Effector memory CD8-positive, alpha-beta T cell (primary cell): ENCODE measurements at regions not wholly inside any gene's neighbourhood (a gene's known extent, or its start where the extent isn't known, plus 50 kb on each side); places are given as distances from the start of the nearest gene placed in this dataset.

ENCODE experiments used
- ATAC-seq: fragments of 150-1000 bp; cut with Tn5 transposase; replicated peaks from 2 replicates; pipeline ENCODE4 v1.10.0; 2021; ENCODE audit warnings: mild to moderate bottlenecking, moderate library complexity
- DNase-seq, 3 experiments: peaks; one replicate each; pipeline ENCODE4 v3.0.0; 2021
- H3K27ac Mint-ChIP-seq, 2 donors: one replicate each; pipeline ENCODE4 v1.8.0; 2022; ENCODE audit warnings: mild to moderate bottlenecking in 2 of 2, mixed read lengths in 2 of 2, moderate library complexity in 2 of 2
- H3K27me3 Mint-ChIP-seq, 2 donors: one replicate each; pipeline ENCODE4 v1.8.0; 2022; ENCODE audit warnings: mixed read lengths in 2 of 2
- H3K36me3 Mint-ChIP-seq: one replicate; pipeline ENCODE4 v1.8.0; 2022; ENCODE audit warnings: mild to moderate bottlenecking, moderate library complexity, mixed read lengths; ENCODE audit not compliant: insufficient read depth
- H3K4me1 Mint-ChIP-seq, 2 donors: one replicate each; pipeline ENCODE4 v1.8.0; 2022; ENCODE audit warnings: low read depth in 2 of 2, mixed read lengths in 2 of 2
- H3K4me3 Mint-ChIP-seq, 2 donors: one replicate each; pipeline ENCODE4 v1.8.0; 2022; ENCODE audit warnings: mild to moderate bottlenecking in 2 of 2, mixed read lengths in 2 of 2, moderate library complexity in 2 of 2
- H3K9me3 Mint-ChIP-seq, 2 donors: one replicate each; pipeline ENCODE4 v1.8.0; 2022; ENCODE audit warnings: mixed read lengths in 2 of 2

- Mint-ChIP-seq H3K27me3 (no peaks in the 10 kb centered on the region), H3K9me3 (peaks cover 5 to 12% of the 10 kb centered on the region in 2 donors), H3K4me1 (no peaks in the 10 kb centered on the region), H3K4me3 (no peak overlapping the region), H3K36me3 (no peaks in the 10 kb centered on the region), H3K27ac (no peak overlapping the region)
- DNase-seq (no peak), ATAC-seq (no peak)
Observed at GRCh38 chr9:13885258-13885657, 428.7 kb downstream of the NFIB start.

- DNase-seq = no peak
- H3K27ac Mint-ChIP-seq = no peak overlapping the region
- no peaks in the 10 kb centered on the region for H3K27me3 Mint-ChIP-seq
- ATAC-seq = no peak
- H3K4me3 Mint-ChIP-seq = no peak overlapping the region
- H3K9me3 Mint-ChIP-seq = peaks cover 12 to 21% of the 10 kb centered on the region in 2 donors
- H3K4me1 Mint-ChIP-seq = no peaks in the 10 kb centered on the region
- no peaks in the 10 kb centered on the region for H3K36me3 Mint-ChIP-seq
Observed at GRCh38 chr9:13879981-13880380, 434.0 kb downstream of the NFIB start.

- Mint-ChIP-seq H3K4me1 (no peaks in the 10 kb centered on the region), H3K36me3 (no peaks in the 10 kb centered on the region), H3K4me3 (no peak overlapping the region), H3K27me3 (no peaks in the 10 kb centered on the region), H3K9me3 (peaks cover 11 to 16% of the 10 kb centered on the region in 2 donors), H3K27ac (no peak overlapping the region)
- DNase-seq = no peak
- no peak for ATAC-seq
Observed at GRCh38 chr9:13879011-13879410, 434.9 kb downstream of the NFIB start.

GRCh38 chr9:13878241-13878711 lies 435.7 kb downstream of the NFIB start:
- H3K9me3 Mint-ChIP-seq = peaks cover 13 to 24% of the 10 kb centered on the region in 2 donors
- H3K36me3 Mint-ChIP-seq = no peaks in the 10 kb centered on the region
- no peak overlapping the region for H3K27ac Mint-ChIP-seq
- H3K4me3 Mint-ChIP-seq = no peak overlapping the region
- DNase-seq (no peak), ATAC-seq (no peak)
- H3K4me1 Mint-ChIP-seq = no peaks in the 10 kb centered on the region
- no peaks in the 10 kb centered on the region for H3K27me3 Mint-ChIP-seq

- Mint-ChIP-seq H3K4me1 (no peaks in the 10 kb centered on the region), H3K9me3 (peaks cover 13 to 28% of the 10 kb centered on the region in 2 donors), H3K27me3 (no peaks in the 10 kb centered on the region), H3K4me3 (no peak overlapping the region), H3K27ac (no peak overlapping the region), H3K36me3 (no peaks in the 10 kb centered on the region)
- no peak for DNase-seq
- ATAC-seq = no peak
Observed at GRCh38 chr9:13876741-13877140, 437.2 kb downstream of the NFIB start.

- no peaks in the 10 kb centered on the region for H3K36me3 Mint-ChIP-seq
Observed at GRCh38 chr9:13873203-13873602, 440.7 kb downstream of the NFIB start.

GRCh38 chr9:13868336-13868735 lies 445.6 kb downstream of the NFIB start:
- Mint-ChIP-seq H3K9me3 (peaks cover 3 to 5% of the 10 kb centered on the region in 2 donors), H3K4me3 (no peak overlapping the region), H3K4me1 (no peaks in the 10 kb centered on the region), H3K27ac (no peak overlapping the region), H3K27me3 (no peaks in the 10 kb centered on the region), H3K36me3 (no peaks in the 10 kb centered on the region)
- ATAC-seq (no peak), DNase-seq (no peak)

More at GRCh38 chr9:13873203-13873602, 440.7 kb downstream of the NFIB start:
- Mint-ChIP-seq H3K4me3 (no peak overlapping the region), H3K27ac (no peak overlapping the region), H3K27me3 (no peaks in the 10 kb centered on the region), H3K4me1 (no peaks in the 10 kb centered on the region), H3K9me3 (peaks cover 10 to 28% of the 10 kb centered on the region in 2 donors)
- no peak for DNase-seq
- no peak for ATAC-seq

- ATAC-seq (no peak), DNase-seq (no peak)
- Mint-ChIP-seq H3K27ac (no peak overlapping the region), H3K36me3 (no peaks in the 10 kb centered on the region), H3K9me3 (peaks cover 0 to 2% of the 10 kb centered on the region in 2 donors), H3K4me1 (no peaks in the 10 kb centered on the region), H3K4me3 (no peak overlapping the region), H3K27me3 (no peaks in the 10 kb centered on the region)
Observed at GRCh38 chr9:13865869-13866268, 448.1 kb downstream of the NFIB start.

GRCh38 chr9:13863112-13863511 lies 450.8 kb downstream of the NFIB start:
- Mint-ChIP-seq H3K36me3 (no peaks in the 10 kb centered on the region), H3K4me3 (no peak overlapping the region), H3K4me1 (no peaks in the 10 kb centered on the region), H3K27ac (no peak overlapping the region), H3K27me3 (no peaks in the 10 kb centered on the region), H3K9me3 (peaks cover 5 to 8% of the 10 kb centered on the region in 2 donors)
- no peak for DNase-seq
- ATAC-seq = no peak

- H3K4me1 Mint-ChIP-seq = no peaks in the 10 kb centered on the region
- no peaks in the 10 kb centered on the region for H3K36me3 Mint-ChIP-seq
- DNase-seq (no peak), ATAC-seq (no peak)
- no peaks in the 10 kb centered on the region for H3K27me3 Mint-ChIP-seq
- no peak overlapping the region for H3K27ac Mint-ChIP-seq
- no peak overlapping the region for H3K4me3 Mint-ChIP-seq
- peaks cover 4 to 8% of the 10 kb centered on the region in 2 donors for H3K9me3 Mint-ChIP-seq
Observed at GRCh38 chr9:13862654-13863053, 451.3 kb downstream of the NFIB start.

- no peaks in the 10 kb centered on the region for H3K36me3 Mint-ChIP-seq
- H3K27me3 Mint-ChIP-seq = no peaks in the 10 kb centered on the region
- H3K9me3 Mint-ChIP-seq = peaks cover 7 to 16% of the 10 kb centered on the region in 2 donors
- H3K4me1 Mint-ChIP-seq = no peaks in the 10 kb centered on the region
- no peak for ATAC-seq
- no peak for DNase-seq
- no peak overlapping the region for H3K4me3 Mint-ChIP-seq
- H3K27ac Mint-ChIP-seq = no peak overlapping the region
Observed at GRCh38 chr9:13860946-13861640, 452.8 kb downstream of the NFIB start.

- H3K4me1 Mint-ChIP-seq = no peaks in the 10 kb centered on the region
- H3K36me3 Mint-ChIP-seq = no peaks in the 10 kb centered on the region
- no peaks in the 10 kb centered on the region for H3K27me3 Mint-ChIP-seq
- no peak overlapping the region for H3K4me3 Mint-ChIP-seq
- H3K9me3 Mint-ChIP-seq = peaks cover 9 to 26% of the 10 kb centered on the region in 2 donors
- no peak overlapping the region for H3K27ac Mint-ChIP-seq
- no peak for ATAC-seq
- DNase-seq = no peak
Observed at GRCh38 chr9:13860019-13860418, 453.9 kb downstream of the NFIB start.

- ATAC-seq (no peak), DNase-seq (no peak)
- Mint-ChIP-seq H3K36me3 (no peaks in the 10 kb centered on the region), H3K27me3 (no peaks in the 10 kb centered on the region), H3K9me3 (peaks cover 9 to 26% of the 10 kb centered on the region in 2 donors), H3K27ac (no peak overlapping the region), H3K4me3 (no peak overlapping the region), H3K4me1 (no peaks in the 10 kb centered on the region)
Observed at GRCh38 chr9:13857521-13857920, 456.4 kb downstream of the NFIB start.

- H3K4me3 Mint-ChIP-seq = no peak overlapping the region
- H3K4me1 Mint-ChIP-seq = no peaks in the 10 kb centered on the region
- H3K36me3 Mint-ChIP-seq = no peaks in the 10 kb centered on the region
- no peak for DNase-seq
- no peak overlapping the region for H3K27ac Mint-ChIP-seq
- H3K27me3 Mint-ChIP-seq = no peaks in the 10 kb centered on the region
- H3K9me3 Mint-ChIP-seq = peaks cover 0 to 9% of the 10 kb centered on the region in 2 donors
- no peak for ATAC-seq
Observed at GRCh38 chr9:13847270-13847669, 466.7 kb downstream of the NFIB start.
